ENCODE measurements at regions not wholly inside any gene's neighbourhood (a gene's known extent, or its start where the extent isn't known, plus 50 kb on each side); places are given as distances from the start of the nearest gene placed in this dataset.

- no peak overlapping the region for H3K4me3 ChIP-seq (ENCODE audit: low read depth, low read length)
- no peak overlapping the region for H3K27ac ChIP-seq
- in situ Hi-C loops (cut with HindIII; ENCODE audit: low pct_ligation_motif_present, low sequenced_read_pairs): no loop called here
- DNase-seq: no peak
- no peaks in the 10 kb centered on the region for H3K27me3 ChIP-seq (replicated peaks)
- H3K36me3 ChIP-seq (replicated peaks): no peaks in the 10 kb centered on the region
- TF ChIP-seq, protein P1, sequence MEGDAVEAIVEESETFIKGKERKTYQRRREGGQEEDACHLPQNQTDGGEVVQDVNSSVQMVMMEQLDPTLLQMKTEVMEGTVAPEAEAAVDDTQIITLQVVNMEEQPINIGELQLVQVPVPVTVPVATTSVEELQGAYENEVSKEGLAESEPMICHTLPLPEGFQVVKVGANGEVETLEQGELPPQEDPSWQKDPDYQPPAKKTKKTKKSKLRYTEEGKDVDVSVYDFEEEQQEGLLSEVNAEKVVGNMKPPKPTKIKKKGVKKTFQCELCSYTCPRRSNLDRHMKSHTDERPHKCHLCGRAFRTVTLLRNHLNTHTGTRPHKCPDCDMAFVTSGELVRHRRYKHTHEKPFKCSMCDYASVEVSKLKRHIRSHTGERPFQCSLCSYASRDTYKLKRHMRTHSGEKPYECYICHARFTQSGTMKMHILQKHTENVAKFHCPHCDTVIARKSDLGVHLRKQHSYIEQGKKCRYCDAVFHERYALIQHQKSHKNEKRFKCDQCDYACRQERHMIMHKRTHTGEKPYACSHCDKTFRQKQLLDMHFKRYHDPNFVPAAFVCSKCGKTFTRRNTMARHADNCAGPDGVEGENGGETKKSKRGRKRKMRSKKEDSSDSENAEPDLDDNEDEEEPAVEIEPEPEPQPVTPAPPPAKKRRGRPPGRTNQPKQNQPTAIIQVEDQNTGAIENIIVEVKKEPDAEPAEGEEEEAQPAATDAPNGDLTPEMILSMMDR (IDR thresholded peaks at IDR 0.05; ENCODE audit: low read depth, low read length, missing control alignments): no peak
Observed at GRCh38 chr17:5783851-5784250, 199.5 kb upstream of the NLRP1 start.

- TF ChIP-seq, protein P1 (IDR thresholded peaks at IDR 0.05; ENCODE audit: low read depth, low read length, missing control alignments): no peak
- H3K36me3 ChIP-seq (replicated peaks): no peaks in the 10 kb centered on the region
- no peaks in the 10 kb centered on the region for H3K27me3 ChIP-seq (replicated peaks)
- no peak overlapping the region for H3K4me3 ChIP-seq (ENCODE audit: low read depth, low read length)
- in situ Hi-C loops (cut with HindIII; ENCODE audit: low pct_ligation_motif_present, low sequenced_read_pairs): no loop called here
- no peak for DNase-seq
- H3K27ac ChIP-seq: no peak overlapping the region
Observed at GRCh38 chr17:5784791-5785190, 200.5 kb upstream of the NLRP1 start.

- Histone ChIP-seq H3K27me3 (replicated peaks) (no peaks in the 10 kb centered on the region), H3K36me3 (replicated peaks) (no peaks in the 10 kb centered on the region), H3K4me3 (ENCODE audit: low read depth, low read length) (no peak overlapping the region), H3K27ac (peak overlapping the region; percentile 11)
- TF ChIP-seq, protein P1 (IDR thresholded peaks at IDR 0.05; ENCODE audit: low read depth, low read length, missing control alignments): no peak
- in situ Hi-C loops (cut with HindIII; ENCODE audit: low pct_ligation_motif_present, low sequenced_read_pairs): no loop called here
- peak; percentile 28 for DNase-seq
Observed at GRCh38 chr17:5785338-5785737, 201.0 kb upstream of the NLRP1 start.

DNA sequence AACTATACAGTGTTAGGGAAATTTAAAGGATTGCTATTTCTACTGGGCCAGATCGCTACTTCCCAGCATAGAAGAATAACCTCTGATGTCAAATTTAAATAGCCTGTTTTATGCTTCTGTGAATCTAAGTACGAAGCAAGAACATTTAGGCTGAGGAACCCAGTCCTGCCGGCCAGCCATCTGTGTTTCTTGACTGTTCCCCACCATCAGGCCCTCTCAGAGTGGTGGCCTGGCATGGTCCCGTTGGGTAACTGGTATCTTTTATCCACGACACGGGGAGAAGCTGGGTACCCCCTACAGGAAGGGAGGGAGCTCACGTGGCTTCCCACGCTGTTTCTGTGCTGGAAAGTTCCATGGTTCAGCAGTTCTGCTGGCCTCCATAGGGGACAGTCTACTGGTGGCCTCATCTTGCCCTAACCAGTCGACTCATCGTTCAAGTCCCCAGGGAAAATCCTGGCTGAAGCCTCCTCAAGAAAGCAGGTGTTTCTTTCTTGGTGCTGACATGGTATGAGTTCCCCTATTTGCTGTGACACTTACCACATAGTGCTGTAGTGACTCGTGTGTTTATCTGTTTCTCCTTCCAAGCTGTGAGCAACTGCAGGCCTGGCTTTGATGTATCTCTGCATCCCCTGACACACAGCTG lies 201.7 kb upstream of the NLRP1 start:
- TF ChIP-seq, protein P1 (IDR thresholded peaks at IDR 0.05; ENCODE audit: low read depth, low read length, missing control alignments): peak; percentile 37
- H3K36me3 ChIP-seq (replicated peaks): no peaks in the 10 kb centered on the region
- no peaks in the 10 kb centered on the region for H3K27me3 ChIP-seq (replicated peaks)
- no peak overlapping the region for H3K4me3 ChIP-seq (ENCODE audit: low read depth, low read length)
- H3K27ac ChIP-seq: peak overlapping the region; percentile 11
- peak; percentile 11 for DNase-seq
- in situ Hi-C loops (cut with HindIII; ENCODE audit: low pct_ligation_motif_present, low sequenced_read_pairs): no loop called here

GRCh38 chr17:5786510-5786875 lies 202.2 kb upstream of the NLRP1 start:
- in situ Hi-C loops (cut with HindIII; ENCODE audit: low pct_ligation_motif_present, low sequenced_read_pairs): no loop called here
- no peak for DNase-seq
- H3K27me3 ChIP-seq (replicated peaks): no peaks in the 10 kb centered on the region
- TF ChIP-seq, protein P1 (IDR thresholded peaks at IDR 0.05; ENCODE audit: low read depth, low read length, missing control alignments): no peak
- no peak overlapping the region for H3K27ac ChIP-seq
- no peaks in the 10 kb centered on the region for H3K36me3 ChIP-seq (replicated peaks)
- H3K4me3 ChIP-seq (ENCODE audit: low read depth, low read length): no peak overlapping the region
